HFFc6 (cell line): ENCODE measurements at regions not wholly inside any gene's neighbourhood (a gene's known extent, or its start where the extent isn't known, plus 50 kb on each side); places are given as distances from the start of the nearest gene placed in this dataset.

Experiments used
- DNase-seq: peaks from one replicate; pipeline ENCODE4 v3.0.0-alpha.2; 2018
- H3K27ac Mint-ChIP-seq: 2 replicates; pipeline ENCODE4 v1.8.0; 2020; ENCODE audit warnings: mild to moderate bottlenecking, mixed read lengths
- H3K27me3 Mint-ChIP-seq: 2 replicates; pipeline ENCODE4 v1.8.0; 2021; ENCODE audit warnings: mild to moderate bottlenecking, moderate library complexity, mixed read lengths; ENCODE audit not compliant: insufficient read depth
- H3K36me3 Mint-ChIP-seq: 2 replicates; pipeline ENCODE4 v1.8.0; 2021; ENCODE audit warnings: low read depth, mixed read lengths
- H3K4me1 Mint-ChIP-seq: 2 replicates; pipeline ENCODE4 v1.8.0; 2020; ENCODE audit warnings: low read depth, mixed read lengths
- H3K4me3 Mint-ChIP-seq: 2 replicates; pipeline ENCODE4 v1.8.0; 2020; ENCODE audit warnings: mild to moderate bottlenecking, moderate library complexity, mixed read lengths
- H3K9me3 Mint-ChIP-seq: 2 replicates; pipeline ENCODE4 v1.8.0; 2020; ENCODE audit warnings: mild to moderate bottlenecking, mixed read lengths
- TF ChIP-seq, protein P1 (sequence below): fragments of 200-600 bp; sonication (generic); IDR thresholded peaks from 2 replicates; pipeline ENCODE4 v1.5.0; 2021; ENCODE audit warnings: antibody characterized with exemption, mild to moderate bottlenecking

DNA sequence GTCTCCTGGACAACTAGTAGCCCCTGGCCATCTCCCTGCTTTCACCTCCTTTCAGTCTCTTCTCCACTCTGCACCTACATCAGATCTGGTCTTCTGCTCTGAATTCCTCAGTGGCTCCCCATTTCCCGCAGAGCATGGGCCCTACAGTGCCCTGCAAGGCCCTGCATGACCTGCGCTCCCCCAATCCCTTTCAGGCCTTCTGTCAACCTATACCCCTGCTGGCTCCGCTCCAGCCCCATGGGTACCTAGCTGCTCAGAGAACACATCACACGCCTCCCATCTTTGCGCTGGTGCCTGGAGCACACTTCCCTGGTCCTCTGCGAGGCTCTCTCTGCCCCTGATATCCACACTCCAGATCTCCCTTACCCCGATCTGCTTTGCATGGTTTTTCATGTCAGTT lies 145.2 kb downstream of the KATNIP start:
- DNase-seq: no peak
- no peak overlapping the region for H3K4me3 Mint-ChIP-seq
- no peak overlapping the region for H3K27ac Mint-ChIP-seq
- H3K27me3 Mint-ChIP-seq: no peaks in the 10 kb centered on the region; the same call in 1 of the 2 replicates
- no peaks in the 10 kb centered on the region for H3K9me3 Mint-ChIP-seq
- TF ChIP-seq, protein P1, sequence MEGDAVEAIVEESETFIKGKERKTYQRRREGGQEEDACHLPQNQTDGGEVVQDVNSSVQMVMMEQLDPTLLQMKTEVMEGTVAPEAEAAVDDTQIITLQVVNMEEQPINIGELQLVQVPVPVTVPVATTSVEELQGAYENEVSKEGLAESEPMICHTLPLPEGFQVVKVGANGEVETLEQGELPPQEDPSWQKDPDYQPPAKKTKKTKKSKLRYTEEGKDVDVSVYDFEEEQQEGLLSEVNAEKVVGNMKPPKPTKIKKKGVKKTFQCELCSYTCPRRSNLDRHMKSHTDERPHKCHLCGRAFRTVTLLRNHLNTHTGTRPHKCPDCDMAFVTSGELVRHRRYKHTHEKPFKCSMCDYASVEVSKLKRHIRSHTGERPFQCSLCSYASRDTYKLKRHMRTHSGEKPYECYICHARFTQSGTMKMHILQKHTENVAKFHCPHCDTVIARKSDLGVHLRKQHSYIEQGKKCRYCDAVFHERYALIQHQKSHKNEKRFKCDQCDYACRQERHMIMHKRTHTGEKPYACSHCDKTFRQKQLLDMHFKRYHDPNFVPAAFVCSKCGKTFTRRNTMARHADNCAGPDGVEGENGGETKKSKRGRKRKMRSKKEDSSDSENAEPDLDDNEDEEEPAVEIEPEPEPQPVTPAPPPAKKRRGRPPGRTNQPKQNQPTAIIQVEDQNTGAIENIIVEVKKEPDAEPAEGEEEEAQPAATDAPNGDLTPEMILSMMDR: no peak
- H3K4me1 Mint-ChIP-seq: no peaks in the 10 kb centered on the region
- no peaks in the 10 kb centered on the region for H3K36me3 Mint-ChIP-seq

DNA sequence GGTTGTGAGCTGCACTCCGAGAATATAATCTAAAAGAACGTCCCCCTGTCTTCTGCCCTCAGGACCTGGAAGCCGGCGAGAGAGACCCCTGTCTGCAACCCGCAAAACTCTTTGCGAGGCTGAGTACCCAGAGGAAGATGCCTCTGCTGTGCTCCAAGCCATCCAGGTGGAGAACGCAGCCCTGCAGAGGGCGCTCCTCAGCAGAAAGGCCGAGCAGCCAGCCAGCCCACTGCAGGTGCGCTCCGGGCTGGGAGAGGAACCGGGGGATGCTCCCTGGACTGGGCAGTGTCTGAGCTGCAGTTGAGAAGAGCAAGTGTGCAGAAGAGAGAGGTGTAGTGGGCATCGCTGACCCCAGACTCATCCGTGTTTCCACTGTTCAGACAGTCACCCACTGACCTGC lies 148.3 kb downstream of the KATNIP start:
- DNase-seq: no peak
- no peaks in the 10 kb centered on the region for H3K9me3 Mint-ChIP-seq
- no peaks in the 10 kb centered on the region for H3K36me3 Mint-ChIP-seq
- TF ChIP-seq, protein P1: peak; percentile 72
- H3K4me1 Mint-ChIP-seq: peaks cover 4% of the 10 kb centered on the region
- H3K27ac Mint-ChIP-seq: no peak overlapping the region
- no peaks in the 10 kb centered on the region; the same call in 1 of the 2 replicates for H3K27me3 Mint-ChIP-seq
- no peak overlapping the region for H3K4me3 Mint-ChIP-seq

DNA sequence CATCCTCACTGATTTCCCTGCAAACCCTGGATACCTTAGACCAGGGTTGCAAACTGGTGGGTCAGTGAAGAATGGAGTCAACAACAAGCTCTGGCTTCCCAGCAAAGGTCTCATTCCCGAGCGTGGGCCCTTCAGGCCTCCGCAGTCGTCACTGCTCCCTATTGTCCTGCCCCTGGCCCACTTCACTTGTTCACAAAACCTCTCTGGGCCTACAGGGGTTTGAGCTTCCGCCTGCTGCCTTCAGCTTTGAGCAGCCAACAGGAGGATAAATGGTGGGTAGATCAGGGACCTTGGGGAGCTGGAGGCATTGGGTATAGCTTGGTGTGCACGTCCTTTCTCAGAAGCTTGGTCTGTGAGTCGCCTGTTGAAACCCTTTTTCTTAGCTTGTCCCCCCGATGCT lies 148.8 kb downstream of the KATNIP start:
- Mint-ChIP-seq H3K27ac (no peak overlapping the region), H3K9me3 (no peaks in the 10 kb centered on the region), H3K4me3 (no peak overlapping the region), H3K4me1 (peaks cover 9% of the 10 kb centered on the region), H3K36me3 (no peaks in the 10 kb centered on the region), H3K27me3 (no peaks in the 10 kb centered on the region; the same call in 1 of the 2 replicates)
- TF ChIP-seq, protein P1: no peak
- no peak for DNase-seq

GRCh38 chr16:27699540-27699939 lies 149.6 kb downstream of the KATNIP start:
- Mint-ChIP-seq H3K36me3 (no peaks in the 10 kb centered on the region), H3K4me3 (no peak overlapping the region)
- no peak for DNase-seq

GRCh38 chr16:27700304-27700995 lies 150.5 kb downstream of the KATNIP start:
- TF ChIP-seq, protein P1: no peak
- H3K4me1 Mint-ChIP-seq: peaks cover 13% of the 10 kb centered on the region
- H3K27ac Mint-ChIP-seq: no peak overlapping the region

More at GRCh38 chr16:27699540-27699939, 149.6 kb downstream of the KATNIP start:
- no peaks in the 10 kb centered on the region; the same call in 1 of the 2 replicates for H3K27me3 Mint-ChIP-seq
- peaks cover 13% of the 10 kb centered on the region for H3K4me1 Mint-ChIP-seq
- TF ChIP-seq, protein P1: no peak
- no peaks in the 10 kb centered on the region for H3K9me3 Mint-ChIP-seq
- no peak overlapping the region for H3K27ac Mint-ChIP-seq

More at GRCh38 chr16:27700304-27700995, 150.5 kb downstream of the KATNIP start:
- no peaks in the 10 kb centered on the region; the same call in 1 of the 2 replicates for H3K27me3 Mint-ChIP-seq
- no peaks in the 10 kb centered on the region for H3K36me3 Mint-ChIP-seq
- DNase-seq: no peak
- H3K9me3 Mint-ChIP-seq: no peaks in the 10 kb centered on the region
- no peak overlapping the region for H3K4me3 Mint-ChIP-seq
